GM12878 (cell line): ENCODE measurements at regions not wholly inside any gene's neighbourhood (a gene's known extent, or its start where the extent isn't known, plus 50 kb on each side); places are given as distances from the start of the nearest gene placed in this dataset.

ENCODE experiments used
- ATAC-seq: fragments of 200-7000 bp; cut with Tn5 transposase; 3 replicates; pipeline ENCODE4 v1.9.1; 2020; ENCODE audit warnings: mild to moderate bottlenecking, moderate library complexity
- BruUV-seq: library from RNA; stranded (reverse); fragments of 400-500 nt; replicated peaks from 2 replicates; lab custom pipeline; 2021; lab: Mats Ljungman, UMichigan
- CTCF ChIA-PET: fragments of 300-600 bp; sonication (Branson Sonifier 250); formaldehyde crosslinking; extraction: SDS; loops from one replicate; lab custom pipeline; 2021; ENCODE audit warnings: inconsistent platforms; lab: Yijun Ruan, JAX
- POLR2A ChIA-PET: fragments of 350-600 bp; formaldehyde crosslinking; extraction: SDS; loops from one replicate; lab custom pipeline; 2021; ENCODE audit warnings: inconsistent platforms; lab: Charles Lee
- RAD21 ChIA-PET: fragments of 300-600 bp; sonication (Branson Sonifier 250); formaldehyde crosslinking; loops from one replicate; lab custom pipeline; 2023; ENCODE audit warnings: antibody characterized with exemption; ENCODE audit not compliant: unreplicated experiment; lab: Charles Lee
- SMC1A ChIA-PET: fragments of 300-600 bp; sonication (Branson Sonifier 250); formaldehyde crosslinking; loops from one replicate; lab custom pipeline; 2023; ENCODE audit not compliant: unreplicated experiment, uncharacterized antibody; lab: Charles Lee
- DNase-seq: peaks from one replicate; pipeline ENCODE4 v3.0.0-alpha.2; 2011; ENCODE audit warnings: low read depth, low spot score
- FAIRE-seq: peaks from 3 replicates; lab custom pipeline; 2011; peaks lifted over from hg19 to GRCh38; lab: Jason Lieb, UNC
- H2AFZ ChIP-seq: 2 replicates; pipeline ENCODE4 v1.6.0; 2011; ENCODE audit warnings: low read depth, low read length, control low read depth; ENCODE audit not compliant: control insufficient read depth
- H3K27ac ChIP-seq: 2 replicates; pipeline ENCODE4 v1.5.1; 2011; ENCODE audit warnings: control low read depth; ENCODE audit not compliant: control insufficient read depth, insufficient read depth
- H3K27me3 ChIP-seq, 2 experiments: replicated peaks in 1 of 2; 2 replicates each; pipeline versions ENCODE4 v1.6.0 to v1.6.1; 2011; ENCODE audit warnings: low read length in 1 of 2; ENCODE audit not compliant: control insufficient read depth in 2 of 2, insufficient read depth in 2 of 2
- H3K36me3 ChIP-seq, 2 experiments: 2 replicates each; pipeline ENCODE4 v1.5.1; 2011; ENCODE audit warnings: low read length in 1 of 2; ENCODE audit not compliant: control insufficient read depth in 2 of 2, insufficient read depth in 2 of 2
- H3K4me1 ChIP-seq: 2 replicates; pipeline ENCODE4 v1.6.1; 2011; ENCODE audit warnings: mild to moderate bottlenecking, low read length, moderate library complexity, mixed read lengths; ENCODE audit not compliant: control insufficient read depth, insufficient read depth
- H3K4me2 ChIP-seq: 2 replicates; pipeline ENCODE4 v1.6.0; 2011; ENCODE audit warnings: control low read depth; ENCODE audit not compliant: control insufficient read depth, insufficient read depth
- H3K4me3 ChIP-seq: fragments of 200-600 bp; sonication (generic); 2 replicates; pipeline ENCODE4 v1.5.1; 2016
- H3K79me2 ChIP-seq: 2 replicates; pipeline ENCODE4 v1.6.0; 2011; ENCODE audit warnings: low read length; ENCODE audit not compliant: control insufficient read depth, insufficient read depth
- H3K9ac ChIP-seq: 2 replicates; pipeline ENCODE4 v1.8.0; 2011; ENCODE audit warnings: low read length, control low read depth, mixed read lengths; ENCODE audit not compliant: control insufficient read depth, insufficient read depth
- H3K9me3 ChIP-seq: replicated peaks from 3 replicates; pipeline ENCODE4 v1.5.1; 2011; ENCODE audit warnings: mild to moderate bottlenecking, low read length; ENCODE audit not compliant: control insufficient read depth, insufficient read depth
- H4K20me1 ChIP-seq: 2 replicates; pipeline ENCODE4 v1.6.0; 2011; ENCODE audit not compliant: control insufficient read depth, insufficient read depth
- CBX3 ChIP-seq: fragments of 200-600 bp; sonication (generic); IDR thresholded peaks from 2 replicates; pipeline ENCODE4 v1.6.1; 2016; ENCODE audit warnings: low read depth, borderline replicate concordance
- CREM ChIP-seq: IDR thresholded peaks from 2 replicates; pipeline ENCODE4 v1.6.1; 2014; ENCODE audit warnings: antibody characterized with exemption, low read depth
- EED ChIP-seq: sonication (generic); IDR thresholded peaks from 2 replicates; pipeline ENCODE4 v1.6.1; 2016; ENCODE audit warnings: antibody characterized with exemption, low read depth
- EGR1 ChIP-seq, 2 experiments: IDR thresholded peaks; 1 replicate in 1 of 2; 2 replicates in 1 of 2; pipeline ENCODE4 v1.6.1; 2011 to 2012; ENCODE audit warnings: low read depth in 2 of 2, low read length in 2 of 2, borderline replicate concordance in 1 of 2, mild to moderate bottlenecking in 1 of 2, moderate library complexity in 1 of 2
- EZH2 ChIP-seq: IDR thresholded peaks from 2 replicates; pipeline ENCODE4 v1.6.1; 2012; ENCODE audit warnings: low read depth, mild to moderate bottlenecking, control low read depth, inconsistent platforms, low read length, borderline replicate concordance; ENCODE audit not compliant: control insufficient read depth
- GABPA ChIP-seq: IDR thresholded peaks from 2 replicates; pipeline ENCODE4 v1.6.1; 2014; ENCODE audit warnings: antibody characterized with exemption, low read depth, mild to moderate bottlenecking, inconsistent platforms
- JUND ChIP-seq: IDR thresholded peaks from 2 replicates; pipeline ENCODE4 v1.6.1; 2012; ENCODE audit warnings: low read depth, mild to moderate bottlenecking, low read length, improper control_type of control experiment, moderate library complexity
- KDM1A ChIP-seq: fragments of 200-600 bp; sonication (generic); IDR thresholded peaks from 2 replicates; pipeline ENCODE4 v1.6.1; 2016; ENCODE audit warnings: borderline replicate concordance
- NFXL1 ChIP-seq: fragments of 450-650 bp; IDR thresholded peaks from 2 replicates; pipeline ENCODE4 v1.6.1; 2017; ENCODE audit warnings: antibody characterized with exemption, mild to moderate bottlenecking, borderline replicate concordance
- NR2C2 ChIP-seq: IDR thresholded peaks from 2 replicates; pipeline ENCODE4 v1.6.1; 2011; ENCODE audit warnings: borderline replicate concordance, low read depth; ENCODE audit not compliant: control insufficient read depth, insufficient read length
- POLR2A ChIP-seq: IDR thresholded peaks from 2 replicates; pipeline ENCODE4 v1.6.1; 2011; ENCODE audit warnings: low read depth, mild to moderate bottlenecking, low read length
- POLR2AphosphoS2 ChIP-seq: IDR thresholded peaks from 2 replicates; pipeline ENCODE4 v1.6.1; 2011; ENCODE audit warnings: low read depth, mild to moderate bottlenecking, low read length, improper control_type of control experiment, moderate library complexity
- RELB ChIP-seq: fragments of 450-650 bp; IDR thresholded peaks from 2 replicates; pipeline ENCODE4 v1.6.1; 2017; ENCODE audit warnings: low read depth, mild to moderate bottlenecking, moderate library complexity
- RFX5 ChIP-seq: IDR thresholded peaks from 2 replicates; pipeline ENCODE4 v1.6.1; 2011; ENCODE audit warnings: low read depth, low read length, improper control_type of control experiment
- SRF ChIP-seq, 2 experiments: IDR thresholded peaks; 2 replicates each; pipeline ENCODE4 v1.6.1; 2011; ENCODE audit warnings: low read depth in 2 of 2, low read length in 2 of 2, mild to moderate bottlenecking in 1 of 2, moderate library complexity in 1 of 2
- STAT3 ChIP-seq: IDR thresholded peaks from 2 replicates; pipeline ENCODE4 v1.6.1; 2011; ENCODE audit warnings: low read depth, low read length, improper control_type of control experiment
- ZNF207 ChIP-seq: fragments of 450-650 bp; IDR thresholded peaks from 2 replicates; pipeline ENCODE4 v1.6.1; 2014; ENCODE audit warnings: antibody characterized with exemption, mild to moderate bottlenecking, borderline replicate concordance
- in situ Hi-C: fragments of 300-500 bp; cut with MboI; formaldehyde crosslinking; loops from 9 replicates; pipeline ENCODE4 v1.14.3; 2018; ENCODE audit warnings: mixed read lengths
- intact Hi-C: fragments of 100-400 bp; cut with micrococcal nuclease; formaldehyde crosslinking; loops from one replicate; pipeline ENCODE4 v1.14.2; 2022; ENCODE audit not compliant: unreplicated experiment
- TF ChIP-seq, protein P1 (sequence below): fragments of 450-650 bp; IDR thresholded peaks from 2 replicates; pipeline ENCODE4 v1.6.1; 2017; ENCODE audit warnings: borderline replicate concordance
- TF ChIP-seq, protein P2 (sequence below): fragments of 150-350 bp; IDR thresholded peaks from 2 replicates; pipeline ENCODE4 v1.6.1; 2016; ENCODE audit warnings: low read depth, low read length

DNA sequence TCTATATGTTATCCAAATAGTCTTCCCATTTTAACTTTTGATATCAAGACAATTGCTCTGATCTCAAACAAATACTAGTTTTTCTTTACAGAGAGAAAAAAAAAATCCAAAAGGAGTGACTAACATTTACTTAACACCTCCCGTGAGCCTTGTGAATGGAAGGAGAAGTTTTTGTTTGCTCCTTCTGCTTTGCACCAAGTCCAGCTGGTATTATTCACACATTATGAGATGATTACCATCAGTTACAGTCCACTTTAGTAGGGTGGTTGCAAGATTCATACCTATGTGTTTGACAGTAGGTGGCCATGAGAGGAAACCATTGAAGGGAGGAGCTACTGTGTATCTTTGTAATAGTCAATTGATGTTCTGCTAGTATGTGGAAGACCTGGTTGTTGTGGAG lies 443.4 kb upstream of the ZP4 start (continued):
- TF ChIP-seq, protein P1, sequence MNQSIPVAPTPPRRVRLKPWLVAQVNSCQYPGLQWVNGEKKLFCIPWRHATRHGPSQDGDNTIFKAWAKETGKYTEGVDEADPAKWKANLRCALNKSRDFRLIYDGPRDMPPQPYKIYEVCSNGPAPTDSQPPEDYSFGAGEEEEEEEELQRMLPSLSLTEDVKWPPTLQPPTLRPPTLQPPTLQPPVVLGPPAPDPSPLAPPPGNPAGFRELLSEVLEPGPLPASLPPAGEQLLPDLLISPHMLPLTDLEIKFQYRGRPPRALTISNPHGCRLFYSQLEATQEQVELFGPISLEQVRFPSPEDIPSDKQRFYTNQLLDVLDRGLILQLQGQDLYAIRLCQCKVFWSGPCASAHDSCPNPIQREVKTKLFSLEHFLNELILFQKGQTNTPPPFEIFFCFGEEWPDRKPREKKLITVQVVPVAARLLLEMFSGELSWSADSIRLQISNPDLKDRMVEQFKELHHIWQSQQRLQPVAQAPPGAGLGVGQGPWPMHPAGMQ, result no peak
- TF ChIP-seq EED (no peak), NFXL1 (no peak), RFX5 (no peak), CREM (no peak), EZH2 (no peak), POLR2A (no peak), JUND (no peak)

DNA sequence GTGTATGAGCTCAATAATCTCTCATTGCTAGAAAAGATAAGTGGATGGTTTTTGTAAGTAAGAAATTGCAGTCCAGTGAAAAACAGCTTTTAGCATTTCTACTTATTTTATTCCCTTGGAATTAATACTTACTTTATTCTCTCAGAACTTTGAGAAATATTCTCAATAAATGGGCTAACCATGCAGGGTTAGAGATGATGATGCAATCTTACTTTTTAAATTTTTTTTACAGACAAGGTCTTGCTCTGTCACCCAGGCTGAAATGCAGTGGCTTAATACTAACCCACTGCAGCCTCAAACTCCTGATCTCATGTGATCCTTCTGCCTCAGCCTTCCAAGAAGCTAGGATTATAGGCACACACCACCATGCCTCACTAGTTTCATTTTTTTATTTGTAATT lies 440.8 kb upstream of the ZP4 start:
- BruUV-seq, result no TSS peak
- RAD21 ChIA-PET, result no interaction called here
- TF ChIP-seq ZNF207 (no peak), SRF (IDR thresholded peaks at IDR 0.05; ENCODE audit: low read depth in 2 of 2, low read length in 2 of 2) (no peak), CBX3 (no peak), EGR1 (IDR thresholded peaks at IDR 0.05; ENCODE audit: borderline replicate concordance in 1 of 2, low read depth in 2 of 2, low read length in 2 of 2) (no peak), RELB (no peak), STAT3 (no peak), KDM1A (no peak), GABPA (no peak), NR2C2 (no peak), POLR2AphosphoS2 (no peak)
- TF ChIP-seq, protein P2, sequence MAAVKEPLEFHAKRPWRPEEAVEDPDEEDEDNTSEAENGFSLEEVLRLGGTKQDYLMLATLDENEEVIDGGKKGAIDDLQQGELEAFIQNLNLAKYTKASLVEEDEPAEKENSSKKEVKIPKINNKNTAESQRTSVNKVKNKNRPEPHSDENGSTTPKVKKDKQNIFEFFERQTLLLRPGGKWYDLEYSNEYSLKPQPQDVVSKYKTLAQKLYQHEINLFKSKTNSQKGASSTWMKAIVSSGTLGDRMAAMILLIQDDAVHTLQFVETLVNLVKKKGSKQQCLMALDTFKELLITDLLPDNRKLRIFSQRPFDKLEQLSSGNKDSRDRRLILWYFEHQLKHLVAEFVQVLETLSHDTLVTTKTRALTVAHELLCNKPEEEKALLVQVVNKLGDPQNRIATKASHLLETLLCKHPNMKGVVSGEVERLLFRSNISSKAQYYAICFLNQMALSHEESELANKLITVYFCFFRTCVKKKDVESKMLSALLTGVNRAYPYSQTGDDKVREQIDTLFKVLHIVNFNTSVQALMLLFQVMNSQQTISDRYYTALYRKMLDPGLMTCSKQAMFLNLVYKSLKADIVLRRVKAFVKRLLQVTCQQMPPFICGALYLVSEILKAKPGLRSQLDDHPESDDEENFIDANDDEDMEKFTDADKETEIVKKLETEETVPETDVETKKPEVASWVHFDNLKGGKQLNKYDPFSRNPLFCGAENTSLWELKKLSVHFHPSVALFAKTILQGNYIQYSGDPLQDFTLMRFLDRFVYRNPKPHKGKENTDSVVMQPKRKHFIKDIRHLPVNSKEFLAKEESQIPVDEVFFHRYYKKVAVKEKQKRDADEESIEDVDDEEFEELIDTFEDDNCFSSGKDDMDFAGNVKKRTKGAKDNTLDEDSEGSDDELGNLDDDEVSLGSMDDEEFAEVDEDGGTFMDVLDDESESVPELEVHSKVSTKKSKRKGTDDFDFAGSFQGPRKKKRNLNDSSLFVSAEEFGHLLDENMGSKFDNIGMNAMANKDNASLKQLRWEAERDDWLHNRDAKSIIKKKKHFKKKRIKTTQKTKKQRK, result no peak

More for the DNA sequence above, 440.8 kb upstream of the ZP4 start:
- no peaks in the 10 kb centered on the region for H3K36me3 ChIP-seq
- no peaks in the 10 kb centered on the region for H3K79me2 ChIP-seq
- no peaks in the 10 kb centered on the region for H3K9me3 ChIP-seq
- FAIRE-seq (no peak), ATAC-seq (no peak), DNase-seq (no peak)
- in situ Hi-C loops (no loop called here), intact Hi-C loops (no loop called here)
- H3K4me3 ChIP-seq, result no peak overlapping the region
- no peak overlapping the region for H2AFZ ChIP-seq
- H3K27ac ChIP-seq, result no peak overlapping the region
- no peaks in the 10 kb centered on the region for H4K20me1 ChIP-seq
- H3K4me1 ChIP-seq, result no peaks in the 10 kb centered on the region
- H3K4me2 ChIP-seq, result no peak overlapping the region
- ChIA-PET CTCF (interaction anchor here (0.5 kb wide), 1 partner anchor 515 kb away, joined by 4 read pairs; no protein-coding TSS in a partner anchor), SMC1A (no interaction called here), POLR2A (no interaction called here)
- H3K27me3 ChIP-seq, result no peaks in the 10 kb centered on the region
- H3K9ac ChIP-seq, result no peak overlapping the region
